SK-N-SH (cell line): ENCODE measurements at regions not wholly inside any gene's neighbourhood (a gene's known extent, or its start where the extent isn't known, plus 50 kb on each side); places are given as distances from the start of the nearest gene placed in this dataset.

ENCODE experiments used
- CTCF ChIA-PET: fragments of 300-600, 350-600 bp; formaldehyde crosslinking; extraction: SDS; loops from one replicate; lab custom pipeline; 2021; lab: Yijun Ruan, JAX
- POLR2A ChIA-PET: fragments of 350-600 bp; sonication (Branson Sonifier 250); formaldehyde crosslinking; extraction: SDS; loops from one replicate; lab custom pipeline; 2020; ENCODE audit warnings: antibody characterized with exemption, inconsistent platforms; lab: Yijun Ruan, JAX
- DNase-seq: peaks from one replicate; pipeline ENCODE4 v3.0.0; 2012
- H2AFZ ChIP-seq: fragments of 200-600 bp; sonication (generic); 2 replicates; pipeline ENCODE4 v1.8.1; 2016; ENCODE audit warnings: antibody characterized with exemption, mild to moderate bottlenecking, low read depth
- H3F3A ChIP-seq: fragments of 200-600 bp; sonication (generic); replicated peaks from 2 replicates; pipeline ENCODE3; 2016; ENCODE audit warnings: antibody characterized with exemption, mild to moderate bottlenecking; ENCODE audit not compliant: insufficient read depth
- H3K27ac ChIP-seq, 2 experiments: fragments of 200-500 bp in 1 of 2; fragments of 200-600 bp in 1 of 2; sonication (Bioruptor generic) in 1 of 2; sonication (generic), shearing (Covaris generic) in 1 of 2; 2 replicates each; pipeline versions ENCODE4 v1.5.1 to v1.6.1; 2014 to 2016; ENCODE audit warnings: low read depth in 2 of 2, inconsistent platforms in 1 of 2, low read length in 1 of 2, mild to moderate bottlenecking in 1 of 2, mixed read lengths in 1 of 2
- H3K27me3 ChIP-seq: fragments of 200-600 bp; sonication (generic), shearing (Covaris generic); 2 replicates; pipeline ENCODE4 v1.6.1; 2016; ENCODE audit warnings: mixed run types; ENCODE audit not compliant: insufficient read depth
- H3K36me3 ChIP-seq, 2 experiments: fragments of 200-500 bp in 1 of 2; fragments of 200-600 bp in 1 of 2; sonication (Bioruptor generic) in 1 of 2; sonication (generic) in 1 of 2; replicated peaks in 1 of 2; 2 replicates each; pipeline versions ENCODE3 to v1.5.1; 2014 to 2016; ENCODE audit warnings: low read length in 1 of 2, mild to moderate bottlenecking in 1 of 2; ENCODE audit not compliant: insufficient read depth in 2 of 2, control insufficient read depth in 1 of 2
- H3K4me1 ChIP-seq, 2 experiments: fragments of 200-500 bp in 1 of 2; fragments of 200-600 bp in 1 of 2; sonication (Bioruptor generic) in 1 of 2; sonication (generic), shearing (Covaris generic) in 1 of 2; 2 replicates each; pipeline versions ENCODE4 v1.5.1 to v1.6.1; 2014 to 2016; ENCODE audit warnings: low read depth in 1 of 2, low read length in 1 of 2, mixed run types in 1 of 2; ENCODE audit not compliant: insufficient read depth in 2 of 2, control insufficient read depth in 1 of 2
- H3K4me2 ChIP-seq: fragments of 200-600 bp; sonication (generic), shearing (Covaris generic); 2 replicates; pipeline ENCODE4 v1.6.1; 2017; ENCODE audit warnings: mixed run types
- H3K4me3 ChIP-seq, 2 experiments: fragments of 200-500 bp in 1 of 2; fragments of 200-600 bp in 1 of 2; sonication (Bioruptor generic) in 1 of 2; sonication (generic), shearing (Covaris generic) in 1 of 2; 2 replicates each; pipeline versions ENCODE4 v1.5.1 to v1.8.1; 2014 to 2016; ENCODE audit warnings: low read depth in 2 of 2, inconsistent platforms in 1 of 2, low read length in 1 of 2, mild to moderate bottlenecking in 1 of 2, mixed read lengths in 1 of 2, moderate library complexity in 1 of 2
- H3K79me2 ChIP-seq: fragments of 200-600 bp; sonication (generic); 2 replicates; pipeline ENCODE4 v1.8.1; 2017; ENCODE audit warnings: mild to moderate bottlenecking; ENCODE audit not compliant: insufficient read depth
- H3K9ac ChIP-seq: fragments of 200-600 bp; sonication (generic); 2 replicates; pipeline ENCODE4 v1.6.1; 2017; ENCODE audit warnings: mixed run types
- H3K9me2 ChIP-seq: fragments of 200-600 bp; sonication (generic); 2 replicates; pipeline ENCODE4 v1.6.1; 2017; ENCODE audit warnings: mixed run types
- H3K9me3 ChIP-seq: fragments of 200-600 bp; sonication (generic); 2 replicates; pipeline ENCODE4 v1.6.1; 2017; ENCODE audit warnings: mixed run types, mild to moderate bottlenecking, moderate library complexity
- H4K20me1 ChIP-seq: fragments of 200-600 bp; sonication (generic); 2 replicates; pipeline ENCODE4 v1.6.1; 2017; ENCODE audit warnings: mild to moderate bottlenecking, mixed run types; ENCODE audit not compliant: insufficient read depth
- CHD2 ChIP-seq: fragments of 150-350 bp; IDR thresholded peaks from 2 replicates; pipeline ENCODE4 v1.6.1; 2018; ENCODE audit warnings: low read length; ENCODE audit not compliant: partially characterized antibody
- GATA2 ChIP-seq: sonication (generic); formaldehyde crosslinking; IDR thresholded peaks from 2 replicates; pipeline ENCODE4 v1.5.0; 2020; ENCODE audit warnings: mild to moderate bottlenecking, missing genetic modification reagents
- JUND ChIP-seq: IDR thresholded peaks from 2 replicates; pipeline ENCODE4 v1.4.0; 2012
- NRF1 ChIP-seq: IDR thresholded peaks from 2 replicates; pipeline ENCODE4 v1.6.1; 2012; ENCODE audit warnings: low read depth, mild to moderate bottlenecking, low read length
- POLR2AphosphoS5 ChIP-seq: IDR thresholded peaks from 2 replicates; pipeline ENCODE4 v1.6.1; 2012; ENCODE audit warnings: low read depth, low read length
- RCOR1 ChIP-seq: fragments of 150-350 bp; IDR thresholded peaks from 2 replicates; pipeline ENCODE4 v1.6.1; 2017; ENCODE audit warnings: antibody characterized with exemption, low read length
- RFX5 ChIP-seq: IDR thresholded peaks from 2 replicates; pipeline ENCODE4 v1.6.1; 2012; ENCODE audit warnings: mild to moderate bottlenecking, improper control_type of control experiment, low read length
- TAF1 ChIP-seq: IDR thresholded peaks from 2 replicates; pipeline ENCODE4 v1.6.1; 2012; ENCODE audit warnings: low read depth, mild to moderate bottlenecking, low read length, moderate library complexity, borderline replicate concordance
- TCF12 ChIP-seq: IDR thresholded peaks from 2 replicates; pipeline ENCODE4 v1.4.0; 2012
- YY1 ChIP-seq: IDR thresholded peaks from 2 replicates; pipeline ENCODE4 v1.4.0; 2012; ENCODE audit warnings: low read depth, mild to moderate bottlenecking
- WGBS: methylation state at CpG from one replicate; pipeline ENCODE4 v1.1.6; 2017; ENCODE audit warnings: low lambda C conversion rate; 5-methylcytosine and 5-hydroxymethylcytosine counted together
- TF ChIP-seq, protein P1 (sequence below): IDR thresholded peaks from 2 replicates; pipeline ENCODE4; 2012
- TF ChIP-seq, protein P2 (sequence below): fragments of 150-350 bp; IDR thresholded peaks from 2 replicates; pipeline ENCODE4 v1.6.1; 2017; ENCODE audit warnings: antibody characterized with exemption, low read length, low read depth, borderline replicate concordance
- TF ChIP-seq, protein P3 (sequence below): IDR thresholded peaks from 2 replicates; pipeline ENCODE4 v1.4.0; 2012; ENCODE audit warnings: low read depth
- TF ChIP-seq, protein P4 (sequence below): fragments of 150-350 bp; IDR thresholded peaks from 2 replicates; pipeline ENCODE4 v1.6.1; 2016; ENCODE audit warnings: mild to moderate bottlenecking, low read depth, low read length
- TF ChIP-seq, protein P5 (sequence below): IDR thresholded peaks from 2 replicates; pipeline ENCODE4 v1.4.0; 2012; ENCODE audit warnings: low read depth, borderline replicate concordance
- TF ChIP-seq, protein P6 (sequence below): fragments of 200-600 bp; sonication (generic); IDR thresholded peaks from 2 replicates; pipeline ENCODE4 v1.6.1; 2017; ENCODE audit warnings: antibody characterized with exemption, mild to moderate bottlenecking, moderate library complexity

DNA sequence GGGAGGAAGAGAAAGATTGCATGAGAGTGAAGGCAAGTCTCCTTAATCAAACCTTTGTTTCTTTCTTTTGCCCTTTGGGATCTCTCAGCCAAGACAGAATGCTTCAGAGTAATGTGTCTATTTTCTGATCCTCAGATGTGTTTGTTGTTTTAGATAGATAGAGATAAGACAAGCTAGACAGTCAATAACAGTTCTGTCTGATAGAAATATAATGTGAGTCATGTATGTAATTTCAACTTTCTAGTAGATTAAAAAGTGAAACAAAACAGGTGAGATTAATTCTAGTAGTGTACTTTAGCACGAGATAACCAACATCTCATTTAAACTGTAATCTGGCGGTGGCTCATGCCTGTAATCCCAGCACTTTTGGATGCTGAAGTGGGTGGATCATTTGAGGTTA, 159.2 kb downstream of the GATA3 start:
- Histone ChIP-seq H3K27me3 (no peaks in the 10 kb centered on the region; the same call in 1 of the 2 replicates), H3K4me2 (no peak overlapping the region), H3K9ac (no peak overlapping the region), H3K79me2 (no peaks in the 10 kb centered on the region), H3K4me1 (no peaks in the 10 kb centered on the region), H3K27ac (no peak overlapping the region), H3K36me3 (no peaks in the 10 kb centered on the region), H2AFZ (no peak overlapping the region), H3F3A (no peaks in the 10 kb centered on the region)
- WGBS: 83% methylated on average over 2 of the region's 2 CpGs
- CTCF ChIA-PET: no interaction called here
- TF ChIP-seq, protein P1, sequence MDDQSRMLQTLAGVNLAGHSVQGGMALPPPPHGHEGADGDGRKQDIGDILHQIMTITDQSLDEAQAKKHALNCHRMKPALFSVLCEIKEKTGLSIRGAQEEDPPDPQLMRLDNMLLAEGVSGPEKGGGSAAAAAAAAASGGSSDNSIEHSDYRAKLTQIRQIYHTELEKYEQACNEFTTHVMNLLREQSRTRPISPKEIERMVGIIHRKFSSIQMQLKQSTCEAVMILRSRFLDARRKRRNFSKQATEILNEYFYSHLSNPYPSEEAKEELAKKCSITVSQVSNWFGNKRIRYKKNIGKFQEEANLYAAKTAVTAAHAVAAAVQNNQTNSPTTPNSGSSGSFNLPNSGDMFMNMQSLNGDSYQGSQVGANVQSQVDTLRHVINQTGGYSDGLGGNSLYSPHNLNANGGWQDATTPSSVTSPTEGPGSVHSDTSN: no peak
- no peak for TF ChIP-seq CHD2
- TF ChIP-seq, protein P2, sequence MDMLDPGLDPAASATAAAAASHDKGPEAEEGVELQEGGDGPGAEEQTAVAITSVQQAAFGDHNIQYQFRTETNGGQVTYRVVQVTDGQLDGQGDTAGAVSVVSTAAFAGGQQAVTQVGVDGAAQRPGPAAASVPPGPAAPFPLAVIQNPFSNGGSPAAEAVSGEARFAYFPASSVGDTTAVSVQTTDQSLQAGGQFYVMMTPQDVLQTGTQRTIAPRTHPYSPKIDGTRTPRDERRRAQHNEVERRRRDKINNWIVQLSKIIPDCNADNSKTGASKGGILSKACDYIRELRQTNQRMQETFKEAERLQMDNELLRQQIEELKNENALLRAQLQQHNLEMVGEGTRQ: no peak
- no peak for TF ChIP-seq TAF1
- no peak for TF ChIP-seq YY1
- TF ChIP-seq TCF12: no peak
- no peak for TF ChIP-seq RCOR1
- no peak for TF ChIP-seq RFX5
- TF ChIP-seq, protein P3, sequence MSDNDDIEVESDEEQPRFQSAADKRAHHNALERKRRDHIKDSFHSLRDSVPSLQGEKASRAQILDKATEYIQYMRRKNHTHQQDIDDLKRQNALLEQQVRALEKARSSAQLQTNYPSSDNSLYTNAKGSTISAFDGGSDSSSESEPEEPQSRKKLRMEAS: no peak
- no peak for TF ChIP-seq NRF1
- TF ChIP-seq, protein P4, sequence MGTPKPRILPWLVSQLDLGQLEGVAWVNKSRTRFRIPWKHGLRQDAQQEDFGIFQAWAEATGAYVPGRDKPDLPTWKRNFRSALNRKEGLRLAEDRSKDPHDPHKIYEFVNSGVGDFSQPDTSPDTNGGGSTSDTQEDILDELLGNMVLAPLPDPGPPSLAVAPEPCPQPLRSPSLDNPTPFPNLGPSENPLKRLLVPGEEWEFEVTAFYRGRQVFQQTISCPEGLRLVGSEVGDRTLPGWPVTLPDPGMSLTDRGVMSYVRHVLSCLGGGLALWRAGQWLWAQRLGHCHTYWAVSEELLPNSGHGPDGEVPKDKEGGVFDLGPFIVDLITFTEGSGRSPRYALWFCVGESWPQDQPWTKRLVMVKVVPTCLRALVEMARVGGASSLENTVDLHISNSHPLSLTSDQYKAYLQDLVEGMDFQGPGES: no peak
- TF ChIP-seq POLR2AphosphoS5: no peak
- no peak for TF ChIP-seq GATA2
- TF ChIP-seq, protein P5, sequence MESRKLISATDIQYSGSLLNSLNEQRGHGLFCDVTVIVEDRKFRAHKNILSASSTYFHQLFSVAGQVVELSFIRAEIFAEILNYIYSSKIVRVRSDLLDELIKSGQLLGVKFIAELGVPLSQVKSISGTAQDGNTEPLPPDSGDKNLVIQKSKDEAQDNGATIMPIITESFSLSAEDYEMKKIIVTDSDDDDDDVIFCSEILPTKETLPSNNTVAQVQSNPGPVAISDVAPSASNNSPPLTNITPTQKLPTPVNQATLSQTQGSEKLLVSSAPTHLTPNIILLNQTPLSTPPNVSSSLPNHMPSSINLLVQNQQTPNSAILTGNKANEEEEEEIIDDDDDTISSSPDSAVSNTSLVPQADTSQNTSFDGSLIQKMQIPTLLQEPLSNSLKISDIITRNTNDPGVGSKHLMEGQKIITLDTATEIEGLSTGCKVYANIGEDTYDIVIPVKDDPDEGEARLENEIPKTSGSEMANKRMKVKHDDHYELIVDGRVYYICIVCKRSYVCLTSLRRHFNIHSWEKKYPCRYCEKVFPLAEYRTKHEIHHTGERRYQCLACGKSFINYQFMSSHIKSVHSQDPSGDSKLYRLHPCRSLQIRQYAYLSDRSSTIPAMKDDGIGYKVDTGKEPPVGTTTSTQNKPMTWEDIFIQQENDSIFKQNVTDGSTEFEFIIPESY: no peak
- TF ChIP-seq JUND: no peak
- TF ChIP-seq, protein P6, sequence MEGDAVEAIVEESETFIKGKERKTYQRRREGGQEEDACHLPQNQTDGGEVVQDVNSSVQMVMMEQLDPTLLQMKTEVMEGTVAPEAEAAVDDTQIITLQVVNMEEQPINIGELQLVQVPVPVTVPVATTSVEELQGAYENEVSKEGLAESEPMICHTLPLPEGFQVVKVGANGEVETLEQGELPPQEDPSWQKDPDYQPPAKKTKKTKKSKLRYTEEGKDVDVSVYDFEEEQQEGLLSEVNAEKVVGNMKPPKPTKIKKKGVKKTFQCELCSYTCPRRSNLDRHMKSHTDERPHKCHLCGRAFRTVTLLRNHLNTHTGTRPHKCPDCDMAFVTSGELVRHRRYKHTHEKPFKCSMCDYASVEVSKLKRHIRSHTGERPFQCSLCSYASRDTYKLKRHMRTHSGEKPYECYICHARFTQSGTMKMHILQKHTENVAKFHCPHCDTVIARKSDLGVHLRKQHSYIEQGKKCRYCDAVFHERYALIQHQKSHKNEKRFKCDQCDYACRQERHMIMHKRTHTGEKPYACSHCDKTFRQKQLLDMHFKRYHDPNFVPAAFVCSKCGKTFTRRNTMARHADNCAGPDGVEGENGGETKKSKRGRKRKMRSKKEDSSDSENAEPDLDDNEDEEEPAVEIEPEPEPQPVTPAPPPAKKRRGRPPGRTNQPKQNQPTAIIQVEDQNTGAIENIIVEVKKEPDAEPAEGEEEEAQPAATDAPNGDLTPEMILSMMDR: no peak
- TF ChIP-seq, all 33 proteins: peak for 0
- no peak overlapping the region for H3K4me3 ChIP-seq
- H4K20me1 ChIP-seq: no peaks in the 10 kb centered on the region
- no peak for DNase-seq
- no peaks in the 10 kb centered on the region for H3K9me3 ChIP-seq
- POLR2A ChIA-PET: no interaction called here
- no peaks in the 10 kb centered on the region for H3K9me2 ChIP-seq
